Small intestine (tissue), 7 donors: ENCODE measurements at regions not wholly inside any gene's neighbourhood (a gene's known extent, or its start where the extent isn't known, plus 50 kb on each side); places are given as distances from the start of the nearest gene placed in this dataset.
A peak's percentile ranks its signal among the peaks of the same experiment; 100 is the strongest.
"Not testable (repeated sequence)": the region's sequence is repeated elsewhere in the genome, so short reads cannot be mapped to it uniquely, and the experiment has no call there.

Experiments
- DNase-seq, 2 donors: peaks; one replicate each; pipeline versions ENCODE4 v3.0.0 to v3.0.0-alpha.2; 2013
- FAIRE-seq: peaks from 2 replicates; lab custom pipeline; 2012; peaks lifted over from hg19 to GRCh38; lab: Jason Lieb, UNC
- H3K27ac ChIP-seq, 3 donors: one replicate each; pipeline ENCODE4 v1.5.1; 2013; ENCODE audit warnings: low read length in 2 of 3, mild to moderate bottlenecking in 2 of 3, control low read depth in 1 of 3, inconsistent platforms in 1 of 3, low read depth in 1 of 3, moderate library complexity in 1 of 3
- H3K27me3 ChIP-seq, 3 donors: one replicate each; pipeline ENCODE4 v1.6.1; 2013; ENCODE audit warnings: low read length in 3 of 3, inconsistent platforms in 1 of 3; ENCODE audit not compliant: control insufficient read depth in 3 of 3, insufficient read depth in 3 of 3
- H3K36me3 ChIP-seq, 3 donors: one replicate each; pipeline ENCODE4 v1.6.1; 2013; ENCODE audit warnings: low read length in 3 of 3, inconsistent platforms in 1 of 3, low read depth in 1 of 3, mild to moderate bottlenecking in 1 of 3, moderate library complexity in 1 of 3; ENCODE audit not compliant: control insufficient read depth in 3 of 3, insufficient read depth in 2 of 3
- H3K4me1 ChIP-seq, 3 donors: one replicate each; pipeline ENCODE4 v1.6.1; 2013; ENCODE audit warnings: low read length in 2 of 3, inconsistent platforms in 1 of 3, low read depth in 1 of 3, mild to moderate bottlenecking in 1 of 3, moderate library complexity in 1 of 3; ENCODE audit not compliant: control insufficient read depth in 3 of 3, insufficient read depth in 2 of 3
- H3K4me3 ChIP-seq, 3 donors: one replicate each; pipeline ENCODE4 v1.5.1; 2013; ENCODE audit warnings: low read length in 3 of 3, control low read depth in 1 of 3, inconsistent platforms in 1 of 3, low read depth in 1 of 3, mild to moderate bottlenecking in 1 of 3, moderate library complexity in 1 of 3
- H3K9me3 ChIP-seq, 2 donors: one replicate each; pipeline ENCODE4 v1.6.1; 2013; ENCODE audit warnings: low read depth in 1 of 2, low read length in 1 of 2; ENCODE audit not compliant: control insufficient read depth in 2 of 2, insufficient read depth in 1 of 2
- WGBS, 3 donors: extraction: QIAGEN DNeasy Blood & Tissue Kit; methylation state at CpG; one replicate each; pipeline ENCODE4 v1.1.7; 2013; 5-methylcytosine and 5-hydroxymethylcytosine counted together
- donor health status: healthy with polysubstance abuse.
- donor health status: control.
- donor health status: control.
- donor health status: Bipolar disorder and iron deficiency.
- donor health status: healthy.

- not testable (repeated sequence) for H3K27ac ChIP-seq, FAIRE-seq, H3K4me1 ChIP-seq, DNase-seq, H3K27me3 ChIP-seq, H3K36me3 ChIP-seq, H3K9me3 ChIP-seq, H3K4me3 ChIP-seq
Observed at GRCh38 chrX:40815045-40815444, 79.7 kb upstream of the MED14 start.

- 67 to 91% (median 84%) methylated on average over 6 of the region's 6 CpGs for WGBS, 3 donors
- Histone ChIP-seq H3K36me3 (no peaks in the 10 kb centered on the region), H3K9me3 (peaks cover 0 to 8% of the 10 kb centered on the region in 2 donors), H3K27ac (no peak overlapping the region), H3K4me1 (no peaks in the 10 kb centered on the region), H3K4me3 (no peak overlapping the region), H3K27me3 (no peaks in the 10 kb centered on the region)
- DNase-seq (no peak), FAIRE-seq (no peak)
Observed at GRCh38 chrX:40816906-40817305, 81.6 kb upstream of the MED14 start.

- no peak overlapping the region for H3K4me3 ChIP-seq
- no peaks in the 10 kb centered on the region for H3K36me3 ChIP-seq
- 81 to 100% (median 95%) methylated on average over 1 of the region's 1 CpG for WGBS, 3 donors
- FAIRE-seq: no peak
- no peak overlapping the region for H3K27ac ChIP-seq
- H3K4me1 ChIP-seq: no peaks in the 10 kb centered on the region
- no peak for DNase-seq
- peaks cover 0 to 8% of the 10 kb centered on the region in 2 donors for H3K9me3 ChIP-seq
- no peaks in the 10 kb centered on the region for H3K27me3 ChIP-seq
Observed at GRCh38 chrX:40818236-40818635, 82.9 kb upstream of the MED14 start.

GRCh38 chrX:40821780-40822179 is 86.4 kb upstream of the MED14 start:
- 82 to 90% (median 87%) methylated on average over 4 of the region's 4 CpGs for WGBS, 3 donors
- no peaks in the 10 kb centered on the region for H3K27me3 ChIP-seq
- no peak overlapping the region for H3K4me3 ChIP-seq
- H3K36me3 ChIP-seq: no peaks in the 10 kb centered on the region
- no peak overlapping the region for H3K27ac ChIP-seq
- DNase-seq: no peak
- peaks cover 0 to 2% (median 0%) of the 10 kb centered on the region in 3 donors for H3K4me1 ChIP-seq
- no peak for FAIRE-seq
- peaks cover 0 to 18% of the 10 kb centered on the region in 2 donors for H3K9me3 ChIP-seq

GRCh38 chrX:40827331-40827730 is 92.0 kb upstream of the MED14 start:
- FAIRE-seq: no peak

GRCh38 chrX:40831750-40832149 is 96.4 kb upstream of the MED14 start:
- Histone ChIP-seq H3K4me3 (no peak overlapping the region), H3K27ac (no peak overlapping the region), H3K36me3 (no peaks in the 10 kb centered on the region), H3K27me3 (no peaks in the 10 kb centered on the region), H3K4me1 (peaks cover 0 to 6% (median 0%) of the 10 kb centered on the region in 3 donors), H3K9me3 (peaks cover 0 to 11% of the 10 kb centered on the region in 2 donors)
- no peak for DNase-seq
- no peak for FAIRE-seq
- WGBS, 3 donors: 88 to 91% (median 89%) methylated on average over 8 to 12 of the region's 12 CpGs

More at GRCh38 chrX:40827331-40827730, 92.0 kb upstream of the MED14 start:
- WGBS, 3 donors: 87 to 97% (median 90%) methylated on average over 4 of the region's 4 CpGs
- peaks cover 0 to 27% of the 10 kb centered on the region in 2 donors for H3K9me3 ChIP-seq
- H3K27me3 ChIP-seq: no peaks in the 10 kb centered on the region
- DNase-seq: no peak
- H3K36me3 ChIP-seq: no peaks in the 10 kb centered on the region
- H3K4me3 ChIP-seq: no peak overlapping the region
- H3K27ac ChIP-seq: peak overlapping the region in 1 of 3 donors; percentile 72
- peaks cover 0 to 8% (median 0%) of the 10 kb centered on the region in 3 donors for H3K4me1 ChIP-seq

GRCh38 chrX:40832723-40833122 is 97.4 kb upstream of the MED14 start:
- no peaks in the 10 kb centered on the region for H3K4me1 ChIP-seq
- H3K27ac ChIP-seq: no peak overlapping the region
- H3K36me3 ChIP-seq: no peaks in the 10 kb centered on the region
- no peak overlapping the region for H3K4me3 ChIP-seq
- WGBS, 3 donors: 95 to 96% (median 96%) methylated on average over 31 to 39 of the region's 39 CpGs
- DNase-seq (no peak), FAIRE-seq (no peak)
- H3K27me3 ChIP-seq: no peaks in the 10 kb centered on the region
- H3K9me3 ChIP-seq: peaks cover 0 to 2% of the 10 kb centered on the region in 2 donors

GRCh38 chrX:40834225-40834624 is 98.9 kb upstream of the MED14 start:
- no peaks in the 10 kb centered on the region for H3K4me1 ChIP-seq
- H3K36me3 ChIP-seq: no peaks in the 10 kb centered on the region
- DNase-seq (no peak), FAIRE-seq (no peak)
- 95 to 97% (median 96%) methylated on average over 21 to 33 of the region's 33 CpGs for WGBS, 3 donors
- peaks cover 0 to under 1% of the 10 kb centered on the region in 2 donors for H3K9me3 ChIP-seq
- no peaks in the 10 kb centered on the region for H3K27me3 ChIP-seq
- H3K4me3 ChIP-seq: no peak overlapping the region
- H3K27ac ChIP-seq: no peak overlapping the region

- no peaks in the 10 kb centered on the region for H3K4me1 ChIP-seq
- H3K36me3 ChIP-seq: no peaks in the 10 kb centered on the region
- H3K27ac ChIP-seq: no peak overlapping the region
- no peak overlapping the region for H3K4me3 ChIP-seq
- no peaks in the 10 kb centered on the region for H3K27me3 ChIP-seq
- H3K9me3 ChIP-seq: peaks cover 0 to 2% of the 10 kb centered on the region in 2 donors
- no peak for FAIRE-seq
- WGBS, 3 donors: 81 to 89% (median 85%) methylated on average over 7 of the region's 7 CpGs
- no peak for DNase-seq
Observed at GRCh38 chrX:40835526-40835925, 100.2 kb upstream of the MED14 start.
